HuH-7.5 (cell line): ENCODE measurements at regions not wholly inside any gene's neighbourhood (a gene's known extent, or its start where the extent isn't known, plus 50 kb on each side); places are given as distances from the start of the nearest gene placed in this dataset.
A peak's percentile ranks its signal among the peaks of the same experiment; 100 is the strongest.
"Not testable (repeated sequence)": the region's sequence is repeated elsewhere in the genome, so short reads cannot be mapped to it uniquely, and the experiment has no call there.

Source experiments
- DNase-seq: peaks from one replicate; pipeline ENCODE4 v3.0.0; 2011; ENCODE audit warnings: low spot score

- DNase-seq, result no peak
Observed at GRCh38 chr9:107789001-107789700, 299.6 kb upstream of the KLF4 start.

- DNase-seq, result no peak
Observed at GRCh38 chr9:107786561-107786960, 297.0 kb upstream of the KLF4 start.

DNA sequence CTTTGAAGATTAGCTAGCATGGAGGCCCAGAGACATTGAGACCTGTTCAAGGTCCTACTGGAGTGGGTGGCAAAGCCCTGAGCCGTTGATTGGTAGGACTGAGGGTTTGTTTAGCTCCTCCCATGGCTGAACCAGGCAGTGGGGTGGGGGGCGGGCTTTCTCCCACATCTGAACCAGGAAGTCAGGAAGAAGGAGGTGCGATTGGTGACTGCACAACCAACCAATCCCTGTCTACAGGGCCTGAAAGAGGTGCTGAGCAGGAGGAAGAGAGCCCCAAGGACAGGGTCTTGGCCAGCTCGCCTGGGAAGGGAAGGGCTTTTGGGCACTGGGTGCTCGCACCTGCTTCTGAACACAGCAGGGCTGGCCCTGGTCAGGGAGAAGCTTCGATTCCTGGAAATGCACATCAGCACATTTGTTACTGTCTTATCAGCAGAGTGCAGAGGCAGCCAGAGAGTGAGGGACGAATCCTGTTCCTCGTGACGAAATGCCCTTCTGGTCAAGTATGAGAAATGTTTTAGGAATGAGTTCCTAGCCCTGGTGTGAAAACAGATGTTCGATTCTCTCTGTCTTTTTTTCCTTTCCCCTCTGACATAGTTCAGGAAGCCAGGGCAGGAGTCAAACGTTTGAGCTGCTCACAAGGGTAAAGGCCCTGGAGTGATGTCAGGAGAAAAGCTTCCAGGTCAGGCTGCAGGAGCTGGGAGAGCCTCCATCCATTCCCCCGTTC, 294.8 kb upstream of the KLF4 start:
- no peak for DNase-seq

GRCh38 chr9:107782789-107783188, 293.2 kb upstream of the KLF4 start:
- no peak for DNase-seq

GRCh38 chr9:107782381-107782780, 292.8 kb upstream of the KLF4 start:
- no peak for DNase-seq

DNA sequence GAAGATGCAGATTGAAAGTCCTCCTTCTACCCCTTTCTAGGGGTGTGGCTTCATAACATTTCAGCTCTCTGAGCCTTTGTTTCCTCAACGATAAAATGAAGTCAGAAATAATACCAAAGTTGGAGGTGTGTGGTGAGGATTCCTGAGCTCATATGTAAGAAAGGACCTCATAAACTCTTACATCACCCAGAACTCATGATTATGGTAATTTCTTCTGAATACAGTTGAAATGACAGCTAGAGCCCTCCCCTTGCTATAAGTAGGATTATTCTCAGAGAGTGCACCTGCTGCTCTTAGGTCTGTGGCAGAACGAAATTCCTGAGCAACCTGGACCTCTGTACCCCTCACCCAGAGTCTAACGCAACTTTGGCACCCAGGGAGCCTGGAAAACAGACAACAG, 291.4 kb upstream of the KLF4 start:
- no peak for DNase-seq

GRCh38 chr9:107779731-107780130, 290.2 kb upstream of the KLF4 start:
- no peak for DNase-seq

GRCh38 chr9:107778661-107779060, 289.1 kb upstream of the KLF4 start:
- no peak for DNase-seq

GRCh38 chr9:107774099-107774498, 284.5 kb upstream of the KLF4 start:
- not testable (repeated sequence) for DNase-seq

GRCh38 chr9:107772988-107773387, 283.4 kb upstream of the KLF4 start:
- no peak for DNase-seq

GRCh38 chr9:107770716-107771115, 281.1 kb upstream of the KLF4 start:
- no peak for DNase-seq

- DNase-seq, result no peak
Observed at GRCh38 chr9:107768224-107768623, 278.7 kb upstream of the KLF4 start.

- DNase-seq, result no peak
Observed at GRCh38 chr9:107767711-107768110, 278.1 kb upstream of the KLF4 start.

DNA sequence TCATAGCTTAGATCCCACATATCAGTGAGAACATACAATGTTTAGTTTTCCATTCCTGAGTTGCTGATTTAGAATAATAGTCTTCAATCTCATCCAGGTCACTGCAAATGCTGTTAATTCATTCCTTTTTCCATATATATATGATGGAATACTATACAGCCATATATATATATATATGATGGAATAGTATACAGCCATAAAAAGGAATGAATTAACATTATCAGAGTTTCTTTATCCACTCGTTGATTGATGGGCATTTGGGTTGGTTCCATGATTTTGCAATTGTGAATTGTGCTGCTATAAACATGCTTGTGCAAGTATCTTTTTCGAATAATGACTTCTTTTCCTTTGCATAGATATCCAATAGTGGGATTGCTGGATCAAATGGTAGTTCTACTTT, 273.9 kb upstream of the KLF4 start:
- DNase-seq, result not testable (repeated sequence)

DNA sequence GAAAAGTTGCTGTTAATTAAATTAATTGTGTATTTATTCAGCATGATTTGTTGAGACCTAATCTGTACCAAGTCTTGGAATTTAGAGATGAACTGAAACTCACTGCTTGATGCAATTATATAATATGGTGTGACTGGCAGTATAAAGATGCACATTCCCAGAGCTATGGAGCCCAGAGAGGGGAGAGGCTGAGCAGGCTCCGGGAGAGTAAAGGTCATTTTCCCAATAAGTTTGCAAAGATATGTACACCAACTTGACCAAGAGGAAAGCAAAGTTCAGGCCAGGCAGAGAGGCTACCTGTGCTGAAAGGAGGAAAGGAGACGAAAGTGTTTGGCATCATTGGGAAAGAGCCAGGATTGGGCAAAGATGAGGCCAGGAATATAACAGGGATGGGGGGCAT, 271.7 kb upstream of the KLF4 start:
- no peak for DNase-seq

DNA sequence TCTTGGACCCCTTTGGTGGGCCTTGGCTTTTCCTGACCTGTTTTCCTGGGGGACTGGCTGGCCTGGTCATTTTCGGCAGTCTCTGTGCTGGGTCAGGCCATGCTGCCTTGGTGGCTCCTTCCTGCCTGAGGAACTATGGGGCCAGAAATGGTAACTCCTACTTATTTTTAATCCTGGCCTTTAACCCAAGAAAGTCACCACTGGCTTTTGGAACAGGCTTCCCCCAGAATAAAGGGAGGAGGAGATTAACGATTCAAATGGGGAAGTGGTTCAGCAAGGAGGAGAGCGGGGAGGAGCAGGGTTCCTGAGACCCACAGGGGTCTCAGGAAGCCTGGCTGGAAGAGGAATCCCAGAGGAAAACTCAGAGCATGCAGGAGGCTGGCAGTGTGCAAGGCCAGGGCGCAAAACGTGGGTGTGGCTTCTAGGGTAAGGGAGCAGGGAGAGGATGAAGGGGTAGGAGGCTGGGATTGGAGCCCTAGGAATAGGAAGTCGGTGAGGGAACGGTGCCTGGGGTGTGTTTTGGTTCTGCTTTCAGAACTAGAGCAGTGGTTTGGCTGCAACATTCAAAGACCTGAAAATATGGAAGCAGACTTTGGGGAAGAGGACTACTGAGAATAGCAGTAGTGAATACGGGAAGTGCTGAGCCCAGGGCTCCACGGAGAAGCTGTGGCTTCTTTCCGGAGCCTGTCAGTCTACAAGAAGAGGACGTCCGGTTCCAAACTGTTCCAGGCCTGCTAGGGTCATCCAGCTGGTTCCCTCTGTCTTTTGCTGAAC, 271.1 kb upstream of the KLF4 start:
- DNase-seq, result no peak

- DNase-seq, result no peak
Observed at GRCh38 chr9:107759823-107760166, 270.2 kb upstream of the KLF4 start.

- no peak for DNase-seq
Observed at GRCh38 chr9:107759009-107759822, 269.6 kb upstream of the KLF4 start.

DNA sequence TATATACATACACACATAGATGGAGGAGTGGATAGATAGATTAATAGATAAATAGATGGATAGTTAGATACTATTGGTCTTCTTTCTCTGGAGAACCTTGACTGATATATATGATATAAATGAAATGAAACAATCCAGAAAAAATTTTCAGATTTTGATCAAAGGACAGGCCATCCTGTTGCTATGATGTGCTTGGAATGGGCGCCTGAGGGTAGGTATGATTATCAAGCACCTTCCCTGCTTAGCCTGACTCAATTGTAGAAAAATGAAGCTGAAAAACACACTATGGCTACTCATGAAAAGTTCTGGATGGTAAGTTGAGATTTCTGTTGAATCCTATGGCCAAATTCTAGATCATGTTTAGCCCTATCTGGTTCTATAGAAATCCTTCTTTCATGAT, 266.5 kb upstream of the KLF4 start:
- no peak for DNase-seq

GRCh38 chr9:107755246-107755645, 265.7 kb upstream of the KLF4 start:
- no peak for DNase-seq

DNA sequence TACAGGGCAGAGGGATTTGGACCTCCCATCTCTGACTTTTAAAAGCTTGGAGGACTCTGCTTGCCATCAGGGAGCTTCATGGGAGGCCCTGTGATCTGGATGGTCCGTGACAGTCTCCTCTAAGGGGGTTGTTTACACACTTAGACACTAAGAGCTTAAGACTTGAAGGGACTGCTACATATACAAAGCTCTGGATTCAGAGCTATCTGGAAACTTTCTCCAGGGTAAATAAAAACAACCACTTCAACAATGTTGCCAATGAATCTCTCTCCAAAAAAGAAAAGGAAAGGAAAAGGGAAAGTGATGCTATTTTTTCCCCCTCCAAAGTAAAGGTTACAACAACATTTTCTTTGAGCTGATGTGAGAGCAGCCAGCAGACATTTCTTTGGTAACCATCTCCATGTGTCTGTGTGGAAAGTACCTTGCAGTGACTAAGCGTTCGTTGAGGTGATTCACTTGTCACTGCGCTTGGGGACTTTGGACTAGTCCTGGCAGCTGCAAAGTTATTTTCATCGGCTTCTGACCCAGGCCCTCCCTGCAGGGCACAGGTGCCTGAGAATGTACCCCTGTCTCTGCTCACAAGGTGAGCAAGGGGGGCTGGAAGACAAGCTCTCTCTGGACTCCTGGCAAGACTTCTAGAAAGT, 262.1 kb upstream of the KLF4 start:
- peak; percentile 65 for DNase-seq
